HG03175 (cell line): ENCODE measurements at regions not wholly inside any gene's neighbourhood (a gene's known extent, or its start where the extent isn't known, plus 50 kb on each side); places are given as distances from the start of the nearest gene placed in this dataset.
"Not testable (repeated sequence)": the region's sequence is repeated elsewhere in the genome, so short reads cannot be mapped to it uniquely, and the experiment has no call there.

Experiments used
- ATAC-seq: cut with Tn5 transposase; IDR thresholded peaks from one replicate; pipeline ENCODE4 v1.9.1; 2021; ENCODE audit warnings: mild to moderate bottlenecking, moderate library complexity; ENCODE audit not compliant: unreplicated experiment

GRCh38 chr3:6608843-6609242 lies 252.1 kb upstream of the GRM7 start:
- ATAC-seq = no peak

GRCh38 chr3:6612034-6612616 lies 248.8 kb upstream of the GRM7 start:
- no peak for ATAC-seq

- no peak for ATAC-seq
These were observed 238.7 kb upstream of the GRM7 start for GRCh38 chr3:6622260-6622659.

- ATAC-seq = no peak
These were observed 238.2 kb upstream of the GRM7 start for GRCh38 chr3:6622712-6623111.

GRCh38 chr3:6631376-6631775 lies 229.5 kb upstream of the GRM7 start:
- ATAC-seq = no peak

GRCh38 chr3:6640907-6641306 lies 220.0 kb upstream of the GRM7 start:
- no peak for ATAC-seq

- no peak for ATAC-seq
These were observed 216.6 kb upstream of the GRM7 start for GRCh38 chr3:6644070-6644929.

- no peak for ATAC-seq
These were observed 206.2 kb upstream of the GRM7 start for GRCh38 chr3:6654670-6655069.

GRCh38 chr3:6655275-6655674 lies 205.6 kb upstream of the GRM7 start:
- ATAC-seq = no peak

- ATAC-seq = no peak
These were observed 203.3 kb upstream of the GRM7 start for GRCh38 chr3:6657591-6657990.

GRCh38 chr3:6667354-6667753 lies 193.6 kb upstream of the GRM7 start:
- ATAC-seq = no peak

- ATAC-seq = no peak
These were observed 189.6 kb upstream of the GRM7 start for GRCh38 chr3:6671363-6671762.

- peak; percentile 55 for ATAC-seq
These were observed 181.4 kb upstream of the GRM7 start for GRCh38 chr3:6679510-6679909.

- ATAC-seq = peak; percentile 84
These were observed 180.7 kb upstream of the GRM7 start for GRCh38 chr3:6680119-6680806.

- no peak for ATAC-seq
These were observed 163.6 kb upstream of the GRM7 start for GRCh38 chr3:6697285-6697684.

- ATAC-seq = no peak
These were observed 163.2 kb upstream of the GRM7 start for GRCh38 chr3:6697722-6698121.

GRCh38 chr3:6704817-6705216 lies 156.1 kb upstream of the GRM7 start:
- ATAC-seq = not testable (repeated sequence)

- ATAC-seq = no peak
These were observed 154.1 kb upstream of the GRM7 start for GRCh38 chr3:6706777-6707176.

- ATAC-seq = no peak
These were observed 151.7 kb upstream of the GRM7 start for GRCh38 chr3:6709178-6709577.

GRCh38 chr3:6714962-6715361 lies 146.0 kb upstream of the GRM7 start:
- no peak for ATAC-seq

GRCh38 chr3:6716420-6716819 lies 144.5 kb upstream of the GRM7 start:
- no peak for ATAC-seq
